GM12872 (cell line): ENCODE measurements at regions not wholly inside any gene's neighbourhood (a gene's known extent, or its start where the extent isn't known, plus 50 kb on each side); places are given as distances from the start of the nearest gene placed in this dataset.

Source experiments
- TF ChIP-seq, protein P1 (sequence below): IDR thresholded peaks from 3 replicates; pipeline ENCODE4 v1.5.1; 2011; ENCODE audit warnings: low read depth, mild to moderate bottlenecking, low read length, moderate library complexity; ENCODE audit not compliant: insufficient read depth

DNA sequence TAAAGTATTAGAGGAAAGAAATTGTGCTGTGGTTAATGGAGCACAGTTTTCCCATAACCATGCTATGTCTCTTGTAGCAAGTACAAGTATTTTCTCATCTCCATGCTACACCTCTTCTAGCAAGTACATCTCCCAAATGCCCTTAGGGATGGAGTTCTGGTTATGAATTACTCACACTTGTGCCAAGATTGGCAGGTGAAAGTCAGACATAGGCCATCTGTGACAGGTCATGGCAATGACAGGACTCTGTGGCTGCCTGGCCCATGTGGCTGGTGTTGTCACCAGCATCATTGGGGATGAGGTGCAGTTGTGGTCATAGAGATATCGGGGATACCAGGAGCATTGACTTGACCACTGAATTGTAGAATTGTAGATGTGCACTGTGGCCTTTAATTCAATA lies 310.2 kb downstream of the FAT4 start:
- TF ChIP-seq, protein P1, sequence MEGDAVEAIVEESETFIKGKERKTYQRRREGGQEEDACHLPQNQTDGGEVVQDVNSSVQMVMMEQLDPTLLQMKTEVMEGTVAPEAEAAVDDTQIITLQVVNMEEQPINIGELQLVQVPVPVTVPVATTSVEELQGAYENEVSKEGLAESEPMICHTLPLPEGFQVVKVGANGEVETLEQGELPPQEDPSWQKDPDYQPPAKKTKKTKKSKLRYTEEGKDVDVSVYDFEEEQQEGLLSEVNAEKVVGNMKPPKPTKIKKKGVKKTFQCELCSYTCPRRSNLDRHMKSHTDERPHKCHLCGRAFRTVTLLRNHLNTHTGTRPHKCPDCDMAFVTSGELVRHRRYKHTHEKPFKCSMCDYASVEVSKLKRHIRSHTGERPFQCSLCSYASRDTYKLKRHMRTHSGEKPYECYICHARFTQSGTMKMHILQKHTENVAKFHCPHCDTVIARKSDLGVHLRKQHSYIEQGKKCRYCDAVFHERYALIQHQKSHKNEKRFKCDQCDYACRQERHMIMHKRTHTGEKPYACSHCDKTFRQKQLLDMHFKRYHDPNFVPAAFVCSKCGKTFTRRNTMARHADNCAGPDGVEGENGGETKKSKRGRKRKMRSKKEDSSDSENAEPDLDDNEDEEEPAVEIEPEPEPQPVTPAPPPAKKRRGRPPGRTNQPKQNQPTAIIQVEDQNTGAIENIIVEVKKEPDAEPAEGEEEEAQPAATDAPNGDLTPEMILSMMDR, result no peak

DNA sequence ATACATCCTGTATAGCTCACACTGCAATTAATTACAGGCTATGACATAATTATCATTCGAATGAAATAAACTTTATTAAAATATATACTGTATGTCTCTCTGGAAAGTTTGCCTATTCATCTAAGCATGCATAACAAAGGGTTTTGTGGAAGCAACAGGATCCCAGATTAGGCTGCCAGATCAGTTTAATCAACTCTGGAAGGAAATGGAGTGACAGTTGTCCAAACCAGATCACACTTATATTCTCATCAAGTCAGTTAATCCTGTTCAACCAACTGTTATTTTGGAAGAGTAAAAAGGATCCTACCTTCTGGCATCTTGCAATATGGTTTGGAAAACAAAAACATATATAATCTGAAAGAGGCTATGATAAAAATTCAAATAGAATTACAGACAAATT lies 312.2 kb downstream of the FAT4 start:
- TF ChIP-seq, protein P1, result no peak

DNA sequence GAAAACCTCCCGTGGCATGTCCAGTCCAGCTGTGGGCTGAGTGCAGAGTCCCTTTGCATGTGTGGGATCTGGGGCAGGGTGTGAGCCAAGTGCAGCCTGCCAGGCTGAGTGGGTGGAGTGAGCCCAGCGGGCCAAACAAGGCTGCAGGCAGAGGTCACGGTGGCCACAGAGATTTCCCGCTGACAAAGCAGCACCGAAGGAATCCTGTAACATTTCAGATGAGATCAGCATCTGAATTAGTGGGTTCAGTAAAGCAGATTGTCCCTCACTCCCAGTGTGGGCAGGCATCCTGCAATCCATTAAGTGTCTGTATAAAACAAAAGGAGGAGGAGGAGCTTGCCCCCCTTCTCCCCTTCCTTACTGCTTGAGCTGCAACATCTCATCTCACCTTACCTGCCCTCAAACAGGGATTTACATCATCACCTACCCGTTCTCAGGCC lies 324.4 kb downstream of the FAT4 start:
- TF ChIP-seq, protein P1, result no peak

DNA sequence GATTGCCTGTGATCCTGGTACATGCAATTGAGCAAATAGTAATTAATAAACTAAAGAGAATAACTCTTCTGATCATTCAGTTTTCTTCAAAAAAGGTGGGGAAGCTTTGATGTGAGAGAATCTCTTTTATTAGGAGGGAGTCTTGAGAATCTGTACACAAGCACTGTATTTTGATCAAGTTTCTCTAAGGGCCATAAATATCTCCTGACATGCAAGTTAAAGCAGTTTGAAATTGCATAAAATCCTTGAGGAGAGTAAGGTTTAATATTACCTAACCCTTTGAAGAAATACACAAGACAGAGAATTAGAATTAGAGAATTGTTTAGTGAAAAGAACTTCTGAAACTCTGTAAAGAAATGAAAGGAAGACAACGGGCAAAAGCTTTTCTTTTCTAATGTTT lies 326.9 kb downstream of the FAT4 start:
- TF ChIP-seq, protein P1, result no peak

DNA sequence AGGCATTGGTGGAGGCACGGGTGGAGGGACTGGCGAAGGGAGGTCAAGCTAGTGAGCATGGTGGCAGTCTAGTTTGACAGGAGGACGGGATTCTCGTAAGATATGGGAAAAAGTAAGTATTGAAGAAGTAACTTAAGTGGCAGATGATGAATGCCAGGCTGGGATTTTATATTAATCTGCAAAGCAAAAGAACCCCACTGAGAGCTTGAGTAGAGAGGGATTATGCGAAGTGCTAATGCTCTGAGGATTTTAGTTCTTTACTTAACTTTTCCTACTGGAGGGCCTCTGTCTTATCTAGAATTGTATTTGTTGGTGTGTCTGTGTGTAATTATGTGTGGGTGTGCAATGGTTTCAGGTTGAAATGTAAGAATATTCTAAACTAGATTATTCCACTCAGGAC lies 327.9 kb downstream of the FAT4 start:
- TF ChIP-seq, protein P1, result no peak

DNA sequence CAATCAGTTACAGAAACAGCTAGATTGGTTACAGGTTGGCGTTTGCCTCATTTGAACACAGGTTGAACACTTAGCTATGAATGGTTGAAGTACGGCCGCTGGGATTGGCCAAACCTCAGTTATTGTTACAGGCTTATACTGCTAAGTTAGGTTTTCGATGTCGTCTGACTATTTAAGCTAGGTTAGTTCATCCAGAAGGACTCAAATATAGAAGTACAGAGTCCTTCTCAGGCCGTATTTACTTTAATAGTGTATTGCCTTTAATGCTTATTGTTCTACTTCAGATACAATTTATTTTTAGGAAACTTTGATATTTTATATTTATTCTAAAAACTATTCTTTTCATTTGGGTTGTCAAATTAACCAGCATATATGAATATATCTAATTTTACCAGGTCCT lies 334.7 kb downstream of the FAT4 start:
- TF ChIP-seq, protein P1, result no peak

DNA sequence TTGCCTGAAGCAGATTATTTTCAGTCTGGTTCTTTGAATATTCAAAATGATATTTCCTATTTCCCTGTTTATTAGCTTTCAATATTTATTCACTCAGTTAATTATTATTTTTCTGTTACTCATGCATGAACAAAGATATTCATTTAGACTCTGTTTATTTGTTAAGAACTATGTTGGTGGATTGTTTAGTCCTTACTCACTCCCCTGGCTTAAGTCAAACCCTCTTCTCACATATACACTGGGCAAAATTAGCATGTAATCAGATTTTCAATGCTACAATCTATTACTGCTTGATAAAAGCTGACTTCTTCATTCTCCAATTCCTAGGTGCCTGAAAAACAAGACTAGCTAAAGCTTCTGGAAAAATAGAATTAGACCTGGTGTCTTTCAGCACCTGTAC lies 335.8 kb downstream of the FAT4 start:
- TF ChIP-seq, protein P1, result no peak

DNA sequence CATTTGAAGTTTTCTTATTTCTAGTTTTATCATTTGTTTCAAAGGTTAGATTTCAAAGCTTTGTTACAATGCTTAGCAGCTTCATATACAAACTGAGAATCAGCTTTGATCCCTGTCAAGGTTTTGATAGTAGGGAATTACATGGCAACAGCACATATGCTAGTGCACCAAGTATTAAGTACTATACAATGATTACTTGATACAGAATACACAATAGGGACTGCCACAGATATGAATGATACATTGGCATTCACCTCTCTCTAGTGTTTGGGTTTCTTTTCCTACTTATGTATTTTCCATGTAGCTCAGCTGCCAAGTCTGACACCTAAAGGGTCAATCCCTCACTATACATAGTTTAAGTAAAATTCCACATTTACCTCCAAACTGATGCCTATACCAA lies 344.0 kb downstream of the FAT4 start:
- TF ChIP-seq, protein P1, result no peak
